ENCODE measurements at regions not wholly inside any gene's neighbourhood (a gene's known extent, or its start where the extent isn't known, plus 50 kb on each side); places are given as distances from the start of the nearest gene placed in this dataset.

- no peak for DNase-seq (ENCODE audit: low spot score)
These were observed 273.7 kb downstream of the SLC4A3 start for GRCh38 chr2:219901155-219901554.

GRCh38 chr2:219902891-219903552 is 275.6 kb downstream of the SLC4A3 start:
- no peak for DNase-seq (ENCODE audit: low spot score)

- no peak for DNase-seq (ENCODE audit: low spot score)
These were observed 278.2 kb downstream of the SLC4A3 start for GRCh38 chr2:219905640-219906039.

- DNase-seq (ENCODE audit: low spot score) = no peak
These were observed 278.9 kb downstream of the SLC4A3 start for GRCh38 chr2:219906114-219907010.

GRCh38 chr2:219907011-219907365 is 279.6 kb downstream of the SLC4A3 start:
- DNase-seq (ENCODE audit: low spot score) = no peak

GRCh38 chr2:219908538-219908937 is 281.1 kb downstream of the SLC4A3 start:
- no peak for DNase-seq (ENCODE audit: low spot score)

GRCh38 chr2:219911541-219911940 is 284.1 kb downstream of the SLC4A3 start:
- no peak for DNase-seq (ENCODE audit: low spot score)

GRCh38 chr2:219912491-219912921 is 285.1 kb downstream of the SLC4A3 start:
- DNase-seq (ENCODE audit: low spot score) = no peak

- DNase-seq (ENCODE audit: low spot score) = no peak
These were observed 287.1 kb downstream of the SLC4A3 start for GRCh38 chr2:219914577-219914976.

- no peak for DNase-seq (ENCODE audit: low spot score)
These were observed 288.9 kb downstream of the SLC4A3 start for GRCh38 chr2:219916281-219916680.

- DNase-seq (ENCODE audit: low spot score) = no peak
These were observed 289.5 kb downstream of the SLC4A3 start for GRCh38 chr2:219916726-219917440.

GRCh38 chr2:219918254-219918653 is 290.8 kb downstream of the SLC4A3 start:
- no peak for DNase-seq (ENCODE audit: low spot score)

GRCh38 chr2:219918944-219919343 is 291.5 kb downstream of the SLC4A3 start:
- DNase-seq (ENCODE audit: low spot score) = no peak

GRCh38 chr2:219919506-219919905 is 292.1 kb downstream of the SLC4A3 start:
- no peak for DNase-seq (ENCODE audit: low spot score)

- DNase-seq (ENCODE audit: low spot score) = no peak
These were observed 302.4 kb downstream of the SLC4A3 start for GRCh38 chr2:219929835-219930234.

GRCh38 chr2:219939647-219940046 is 312.2 kb downstream of the SLC4A3 start:
- no peak for DNase-seq (ENCODE audit: low spot score)

GRCh38 chr2:219944866-219945265 is 317.4 kb downstream of the SLC4A3 start:
- DNase-seq (ENCODE audit: low spot score) = no peak

GRCh38 chr2:219946021-219946420 is 318.6 kb downstream of the SLC4A3 start:
- DNase-seq (ENCODE audit: low spot score) = no peak

- no peak for DNase-seq (ENCODE audit: low spot score)
These were observed 319.1 kb downstream of the SLC4A3 start for GRCh38 chr2:219946529-219946928.

GRCh38 chr2:219947575-219947974 is 320.1 kb downstream of the SLC4A3 start:
- no peak for DNase-seq (ENCODE audit: low spot score)

- DNase-seq (ENCODE audit: low spot score) = no peak
These were observed 321.6 kb downstream of the SLC4A3 start for GRCh38 chr2:219949053-219949452.

GRCh38 chr2:219951099-219951498 is 323.7 kb downstream of the SLC4A3 start:
- no peak for DNase-seq (ENCODE audit: low spot score)

- no peak for DNase-seq (ENCODE audit: low spot score)
These were observed 326.9 kb downstream of the SLC4A3 start for GRCh38 chr2:219954331-219954730.
